Activated T-cell treated with anti-CD3 and anti-CD28 coated beads, Interleukin-2, amount 50 U/mL, for 72 hours (primary cell): ENCODE measurements at regions not wholly inside any gene's neighbourhood (a gene's known extent, or its start where the extent isn't known, plus 50 kb on each side); places are given as distances from the start of the nearest gene placed in this dataset.

Source experiments
- ATAC-seq, 2 donors: fragments of 150-1000 bp; cut with Tn5 transposase; replicated peaks in 1 of 2; 2 replicates each; pipeline ENCODE4 v1.10.0; 2021; ENCODE audit warnings: moderate library complexity in 2 of 2, mild to moderate bottlenecking in 1 of 2
- DNase-seq, 2 donors: peaks; one replicate each; pipeline ENCODE4 v3.0.0; 2021 to 2022; ENCODE audit warnings: mixed read lengths in 1 of 2
- H3K27ac Mint-ChIP-seq: one replicate; pipeline ENCODE4 v1.8.0; 2022; ENCODE audit warnings: mild to moderate bottlenecking, moderate library complexity, mixed read lengths
- H3K27me3 Mint-ChIP-seq: one replicate; pipeline ENCODE4 v1.8.0; 2022; ENCODE audit warnings: low read depth, mixed read lengths
- H3K36me3 Mint-ChIP-seq, 2 donors: one replicate each; pipeline ENCODE4 v1.8.0; 2022; ENCODE audit warnings: mixed read lengths in 2 of 2, mild to moderate bottlenecking in 1 of 2; ENCODE audit not compliant: insufficient read depth in 2 of 2
- H3K4me1 Mint-ChIP-seq: one replicate; pipeline ENCODE4 v1.8.0; 2022; ENCODE audit warnings: low read depth, mixed read lengths
- H3K4me3 Mint-ChIP-seq, 2 donors: one replicate each; pipeline ENCODE4 v1.8.0; 2022; ENCODE audit warnings: mild to moderate bottlenecking in 2 of 2, mixed read lengths in 2 of 2, moderate library complexity in 2 of 2
- H3K9me3 Mint-ChIP-seq, 2 donors: one replicate each; pipeline ENCODE4 v1.8.0; 2022; ENCODE audit warnings: mixed read lengths in 2 of 2

- no peak for ATAC-seq
- DNase-seq: no peak
- Mint-ChIP-seq H3K36me3 (no peaks in the 10 kb centered on the region), H3K9me3 (no peaks in the 10 kb centered on the region), H3K4me1 (no peaks in the 10 kb centered on the region), H3K4me3 (no peak overlapping the region), H3K27ac (no peak overlapping the region), H3K27me3 (peaks cover 59% of the 10 kb centered on the region)
Observed at GRCh38 chr10:33422471-33423153, 88.1 kb upstream of the NRP1 start.

- DNase-seq (no peak), ATAC-seq (no peak)
- Mint-ChIP-seq H3K36me3 (no peaks in the 10 kb centered on the region), H3K9me3 (no peaks in the 10 kb centered on the region), H3K4me3 (no peak overlapping the region), H3K27me3 (peaks cover 56% of the 10 kb centered on the region), H3K27ac (no peak overlapping the region), H3K4me1 (no peaks in the 10 kb centered on the region)
Observed at GRCh38 chr10:33421789-33422462, 87.5 kb upstream of the NRP1 start.

GRCh38 chr10:33419311-33419710, 84.8 kb upstream of the NRP1 start:
- no peaks in the 10 kb centered on the region for H3K4me1 Mint-ChIP-seq
- DNase-seq (no peak), ATAC-seq (no peak)
- H3K27ac Mint-ChIP-seq: no peak overlapping the region
- H3K4me3 Mint-ChIP-seq: no peak overlapping the region
- H3K9me3 Mint-ChIP-seq: no peaks in the 10 kb centered on the region
- H3K36me3 Mint-ChIP-seq: no peaks in the 10 kb centered on the region
- H3K27me3 Mint-ChIP-seq: peaks cover 73% of the 10 kb centered on the region

GRCh38 chr10:33418301-33418700, 83.8 kb upstream of the NRP1 start:
- ATAC-seq (no peak), DNase-seq (no peak)
- Mint-ChIP-seq H3K27ac (no peak overlapping the region), H3K36me3 (no peaks in the 10 kb centered on the region), H3K4me1 (no peaks in the 10 kb centered on the region), H3K4me3 (no peak overlapping the region), H3K27me3 (peaks cover 72% of the 10 kb centered on the region), H3K9me3 (no peaks in the 10 kb centered on the region)

- no peak for DNase-seq
- no peak overlapping the region for H3K27ac Mint-ChIP-seq
- H3K4me1 Mint-ChIP-seq: peaks cover 6% of the 10 kb centered on the region
- H3K27me3 Mint-ChIP-seq: peaks cover 73% of the 10 kb centered on the region
- no peak overlapping the region for H3K4me3 Mint-ChIP-seq
- ATAC-seq: no peak
- no peaks in the 10 kb centered on the region for H3K36me3 Mint-ChIP-seq
- H3K9me3 Mint-ChIP-seq: no peaks in the 10 kb centered on the region
Observed at GRCh38 chr10:33416691-33417090, 82.2 kb upstream of the NRP1 start.

- DNase-seq: peak; percentile 9 to 13
- Mint-ChIP-seq H3K27ac (no peak overlapping the region), H3K27me3 (peaks cover 77% of the 10 kb centered on the region), H3K9me3 (no peaks in the 10 kb centered on the region), H3K4me3 (no peak overlapping the region), H3K36me3 (no peaks in the 10 kb centered on the region), H3K4me1 (peaks cover 6% of the 10 kb centered on the region)
- peak; percentile 93 to 96 for ATAC-seq
Observed at GRCh38 chr10:33416209-33416608, 81.7 kb upstream of the NRP1 start.

GRCh38 chr10:33414841-33415240, 80.4 kb upstream of the NRP1 start:
- no peaks in the 10 kb centered on the region for H3K36me3 Mint-ChIP-seq
- H3K27me3 Mint-ChIP-seq: peaks cover 84% of the 10 kb centered on the region
- H3K4me3 Mint-ChIP-seq: no peak overlapping the region
- DNase-seq (no peak), ATAC-seq (no peak)
- no peak overlapping the region for H3K27ac Mint-ChIP-seq
- H3K9me3 Mint-ChIP-seq: no peaks in the 10 kb centered on the region
- H3K4me1 Mint-ChIP-seq: peaks cover 6% of the 10 kb centered on the region

- DNase-seq: peak in 1 of 2 donors; percentile 12
- Mint-ChIP-seq H3K27me3 (peaks cover 82% of the 10 kb centered on the region), H3K27ac (no peak overlapping the region), H3K4me1 (peaks cover 6% of the 10 kb centered on the region), H3K36me3 (no peaks in the 10 kb centered on the region), H3K4me3 (no peak overlapping the region), H3K9me3 (no peaks in the 10 kb centered on the region)
- ATAC-seq: peak; percentile 42 to 58
Observed at GRCh38 chr10:33412653-33413361, 78.3 kb upstream of the NRP1 start.

GRCh38 chr10:33412241-33412640, 77.8 kb upstream of the NRP1 start:
- H3K27me3 Mint-ChIP-seq: peaks cover 84% of the 10 kb centered on the region
- H3K9me3 Mint-ChIP-seq: no peaks in the 10 kb centered on the region
- ATAC-seq: no peak
- no peaks in the 10 kb centered on the region for H3K36me3 Mint-ChIP-seq
- H3K4me3 Mint-ChIP-seq: no peak overlapping the region
- no peak for DNase-seq
- peaks cover 6% of the 10 kb centered on the region for H3K4me1 Mint-ChIP-seq
- H3K27ac Mint-ChIP-seq: no peak overlapping the region

- Mint-ChIP-seq H3K4me3 (no peak overlapping the region), H3K27ac (no peak overlapping the region), H3K9me3 (peaks cover 2 to 3% of the 10 kb centered on the region in 2 donors), H3K4me1 (peaks cover 11% of the 10 kb centered on the region), H3K36me3 (peaks cover 0 to 4% of the 10 kb centered on the region in 2 donors), H3K27me3 (peaks cover 86% of the 10 kb centered on the region)
- ATAC-seq (no peak), DNase-seq (no peak)
Observed at GRCh38 chr10:33410860-33411234, 76.4 kb upstream of the NRP1 start.

- ATAC-seq (no peak), DNase-seq (no peak)
- peaks cover 11% of the 10 kb centered on the region for H3K4me1 Mint-ChIP-seq
- peaks cover 0 to 4% of the 10 kb centered on the region in 2 donors for H3K36me3 Mint-ChIP-seq
- H3K9me3 Mint-ChIP-seq: peaks cover 2 to 3% of the 10 kb centered on the region in 2 donors
- peaks cover 86% of the 10 kb centered on the region for H3K27me3 Mint-ChIP-seq
- no peak overlapping the region for H3K27ac Mint-ChIP-seq
- H3K4me3 Mint-ChIP-seq: no peak overlapping the region
Observed at GRCh38 chr10:33410096-33410859, 75.8 kb upstream of the NRP1 start.

- ATAC-seq: peak in 1 of 2 donors; percentile 29
- peaks cover 78% of the 10 kb centered on the region for H3K27me3 Mint-ChIP-seq
- DNase-seq: no peak
- H3K4me3 Mint-ChIP-seq: no peak overlapping the region
- peaks cover 2 to 3% of the 10 kb centered on the region in 2 donors for H3K9me3 Mint-ChIP-seq
- H3K27ac Mint-ChIP-seq: no peak overlapping the region
- H3K4me1 Mint-ChIP-seq: peaks cover 5% of the 10 kb centered on the region
- H3K36me3 Mint-ChIP-seq: peaks cover 0 to 4% of the 10 kb centered on the region in 2 donors
Observed at GRCh38 chr10:33406596-33406995, 72.1 kb upstream of the NRP1 start.
